GM18502 (cell line): ENCODE measurements at regions not wholly inside any gene's neighbourhood (a gene's known extent, or its start where the extent isn't known, plus 50 kb on each side); places are given as distances from the start of the nearest gene placed in this dataset.
"Not testable (repeated sequence)": the region's sequence is repeated elsewhere in the genome, so short reads cannot be mapped to it uniquely, and the experiment has no call there.

Experiments used
- ATAC-seq: cut with Tn5 transposase; IDR thresholded peaks from one replicate; pipeline ENCODE4 v1.9.1; 2021; ENCODE audit warnings: mild to moderate bottlenecking; ENCODE audit not compliant: unreplicated experiment, poor library complexity

GRCh38 chr16:52117171-52117570 is 429.8 kb downstream of the TOX3 start:
- ATAC-seq, result no peak

GRCh38 chr16:52114379-52114778 is 432.6 kb downstream of the TOX3 start:
- ATAC-seq, result no peak

- no peak for ATAC-seq
Observed at GRCh38 chr16:52113533-52114183, 433.3 kb downstream of the TOX3 start.

GRCh38 chr16:52104993-52105392 is 441.9 kb downstream of the TOX3 start:
- not testable (repeated sequence) for ATAC-seq

GRCh38 chr16:52103791-52104190 is 443.2 kb downstream of the TOX3 start:
- ATAC-seq, result no peak

GRCh38 chr16:52101246-52101645 is 445.7 kb downstream of the TOX3 start:
- ATAC-seq, result no peak

- no peak for ATAC-seq
Observed at GRCh38 chr16:52099382-52099781, 447.6 kb downstream of the TOX3 start.

- ATAC-seq, result no peak
Observed at GRCh38 chr16:52095471-52095870, 451.5 kb downstream of the TOX3 start.

- no peak for ATAC-seq
Observed at GRCh38 chr16:52092126-52092525, 454.8 kb downstream of the TOX3 start.

- ATAC-seq, result no peak
Observed at GRCh38 chr16:52090080-52090479, 456.9 kb downstream of the TOX3 start.

GRCh38 chr16:52089476-52089875 is 457.5 kb downstream of the TOX3 start:
- no peak for ATAC-seq

GRCh38 chr16:52086901-52087300 is 460.0 kb downstream of the TOX3 start:
- no peak for ATAC-seq

- no peak for ATAC-seq
Observed at GRCh38 chr16:52078716-52079655, 468.0 kb downstream of the TOX3 start.

GRCh38 chr16:52077607-52078006 is 469.3 kb downstream of the TOX3 start:
- ATAC-seq, result no peak

- ATAC-seq, result no peak
Observed at GRCh38 chr16:52076801-52077201, 470.1 kb downstream of the TOX3 start.

- no peak for ATAC-seq
Observed at GRCh38 chr16:52076332-52076731, 470.6 kb downstream of the TOX3 start.

- ATAC-seq, result no peak
Observed at GRCh38 chr16:52074133-52074532, 472.8 kb downstream of the TOX3 start.

GRCh38 chr16:52073024-52073423 is 473.9 kb downstream of the TOX3 start:
- no peak for ATAC-seq

GRCh38 chr16:52071101-52071500 is 475.8 kb downstream of the TOX3 start:
- no peak for ATAC-seq

- ATAC-seq, result no peak
Observed at GRCh38 chr16:52070341-52071057, 476.4 kb downstream of the TOX3 start.

GRCh38 chr16:52069866-52070265 is 477.1 kb downstream of the TOX3 start:
- no peak for ATAC-seq
